ENCODE measurements at regions not wholly inside any gene's neighbourhood (a gene's known extent, or its start where the extent isn't known, plus 50 kb on each side); places are given as distances from the start of the nearest gene placed in this dataset.

GRCh38 chr4:121541696-121542095 is 155.1 kb downstream of the ANXA5 start (continued):
- no peak for TF ChIP-seq PBX3 (IDR thresholded peaks at IDR 0.05; ENCODE audit: insufficient replicate concordance, low read depth, low read length)
- TF ChIP-seq WRNIP1 (IDR thresholded peaks at IDR 0.05; ENCODE audit: borderline replicate concordance, low read depth, low read length): no peak
- no peak for TF ChIP-seq E2F8 (IDR thresholded peaks at IDR 0.05; ENCODE audit: low read depth, partially characterized antibody)

- intact Hi-C loops (cut with micrococcal nuclease; ENCODE audit: unreplicated experiment) (no loop called here), in situ Hi-C loops (cut with MboI) (no loop called here)
- Histone ChIP-seq H3K79me2 (ENCODE audit: control insufficient read depth, insufficient read depth, low read length) (no peaks in the 10 kb centered on the region), H3K9me3 (replicated peaks; ENCODE audit: control insufficient read depth, insufficient read depth, low read length) (no peaks in the 10 kb centered on the region), H4K20me1 (ENCODE audit: control insufficient read depth, insufficient read depth) (no peaks in the 10 kb centered on the region), H3K27ac (ENCODE audit: control insufficient read depth, insufficient read depth) (no peak overlapping the region), H3K9ac (ENCODE audit: control insufficient read depth, insufficient read depth, low read length) (no peak overlapping the region), H3K4me1 (ENCODE audit: control insufficient read depth, insufficient read depth, low read length) (no peaks in the 10 kb centered on the region), H3K36me3 (ENCODE audit: control insufficient read depth in 2 of 2, insufficient read depth in 2 of 2, low read length in 1 of 2) (no peaks in the 10 kb centered on the region), H2AFZ (ENCODE audit: control insufficient read depth, low read depth, low read length) (no peak overlapping the region), H3K27me3 (replicated peaks in 1 of 2; ENCODE audit: control insufficient read depth in 2 of 2, insufficient read depth in 2 of 2, low read length in 1 of 2) (no peaks in the 10 kb centered on the region; a peak in 1 of 4 replicates), H3K4me3 (no peak overlapping the region), H3K4me2 (ENCODE audit: control insufficient read depth, insufficient read depth) (no peak overlapping the region)
- ChIA-PET RAD21 (ENCODE audit: unreplicated experiment) (no interaction called here), CTCF (interaction anchor here (0.9 kb wide), 1 partner anchor 51 kb away, joined by 3 read pairs; no protein-coding TSS in a partner anchor), SMC1A (ENCODE audit: uncharacterized antibody, unreplicated experiment) (no interaction called here), POLR2A (no interaction called here)
- BruUV-seq (replicated peaks): no TSS peak
- no peak for DNase-seq (ENCODE audit: low read depth, low spot score)
- ATAC-seq: no peak
- FAIRE-seq: no peak
- TF ChIP-seq SRF (IDR thresholded peaks at IDR 0.05; ENCODE audit: low read depth in 2 of 2, low read length in 2 of 2): no peak
- TF ChIP-seq PRDM15 (CRISPR knock-in tag; IDR thresholded peaks at IDR 0.05): no peak
- TF ChIP-seq IRF5 (IDR thresholded peaks at IDR 0.05; ENCODE audit: borderline replicate concordance): no peak
- TF ChIP-seq ZBTB4 (CRISPR knock-in tag; IDR thresholded peaks at IDR 0.05): no peak
- TF ChIP-seq ZBED1 (IDR thresholded peaks at IDR 0.05; ENCODE audit: borderline replicate concordance): no peak
- no peak for TF ChIP-seq HDAC2 (IDR thresholded peaks at IDR 0.05)
- TF ChIP-seq SIN3A (IDR thresholded peaks at IDR 0.05; ENCODE audit: low read depth, low read length): no peak
- TF ChIP-seq ZNF622 (IDR thresholded peaks at IDR 0.05): no peak
Measured at GRCh38 chr4:121535351-121535750, 154.5 kb upstream of the QRFPR start.

Data from GM12878 (cell line).